Cardiac fibroblast (primary cell): ENCODE measurements at regions not wholly inside any gene's neighbourhood (a gene's known extent, or its start where the extent isn't known, plus 50 kb on each side); places are given as distances from the start of the nearest gene placed in this dataset.
A peak's percentile ranks its signal among the peaks of the same experiment; 100 is the strongest.

ENCODE experiments used
- DNase-seq, 2 donors: peaks; one replicate each; pipeline versions ENCODE4 v3.0.0 to v3.0.0-alpha.2; 2010; ENCODE audit warnings: low read depth in 2 of 2
- H3K4me3 ChIP-seq, 2 donors: replicated peaks in 1 of 2; 1 replicate in 1 of 2; 2 replicates in 1 of 2; pipeline ENCODE4 v1.5.1; 2011; ENCODE audit warnings: low read depth in 2 of 2, low read length in 2 of 2, mild to moderate bottlenecking in 2 of 2, moderate library complexity in 1 of 2
- CTCF ChIP-seq: IDR thresholded peaks from one replicate; pipeline ENCODE4 v1.5.1; 2011; ENCODE audit warnings: low read depth, mild to moderate bottlenecking, low read length, inconsistent platforms

GRCh38 chr3:67723863-67724262 lies 69.5 kb upstream of the SUCLG2 start:
- DNase-seq = no peak
- no peak overlapping the region for H3K4me3 ChIP-seq
- no peak for TF ChIP-seq CTCF

- H3K4me3 ChIP-seq = no peak overlapping the region
Observed at GRCh38 chr3:67719333-67719732, 64.9 kb upstream of the SUCLG2 start.

GRCh38 chr3:67715971-67716370 lies 61.6 kb upstream of the SUCLG2 start:
- no peak for DNase-seq
- TF ChIP-seq CTCF = no peak
- no peak overlapping the region for H3K4me3 ChIP-seq

More at GRCh38 chr3:67719333-67719732, 64.9 kb upstream of the SUCLG2 start:
- peak in 1 of 2 donors; percentile 79 for DNase-seq
- no peak for TF ChIP-seq CTCF

- TF ChIP-seq CTCF = no peak
- DNase-seq = no peak
Observed at GRCh38 chr3:67713764-67714469, 59.5 kb upstream of the SUCLG2 start.

GRCh38 chr3:67712259-67712658 lies 57.8 kb upstream of the SUCLG2 start:
- H3K4me3 ChIP-seq = no peak overlapping the region
- no peak for DNase-seq
- TF ChIP-seq CTCF = no peak

More at GRCh38 chr3:67713764-67714469, 59.5 kb upstream of the SUCLG2 start:
- H3K4me3 ChIP-seq = no peak overlapping the region

GRCh38 chr3:67710396-67710795 lies 56.0 kb upstream of the SUCLG2 start:
- H3K4me3 ChIP-seq = no peak overlapping the region
- TF ChIP-seq CTCF = no peak
- no peak for DNase-seq

GRCh38 chr3:67706934-67707333 lies 52.5 kb upstream of the SUCLG2 start:
- no peak for TF ChIP-seq CTCF
- H3K4me3 ChIP-seq = no peak overlapping the region
- peak in 1 of 2 donors; percentile 23 for DNase-seq
